Stimulated activated CD8-positive, alpha-beta memory T cell treated with anti-CD3 and anti-CD28 coated beads, Interleukin-7, amount 100 ng/mL, for 4 hours (primary cell): ENCODE measurements at regions not wholly inside any gene's neighbourhood (a gene's known extent, or its start where the extent isn't known, plus 50 kb on each side); places are given as distances from the start of the nearest gene placed in this dataset.

Source experiments
- DNase-seq, 2 donors: peaks; one replicate each; pipeline ENCODE4 v3.0.0-alpha.2; 2020; ENCODE audit warnings: low read depth in 2 of 2

DNA sequence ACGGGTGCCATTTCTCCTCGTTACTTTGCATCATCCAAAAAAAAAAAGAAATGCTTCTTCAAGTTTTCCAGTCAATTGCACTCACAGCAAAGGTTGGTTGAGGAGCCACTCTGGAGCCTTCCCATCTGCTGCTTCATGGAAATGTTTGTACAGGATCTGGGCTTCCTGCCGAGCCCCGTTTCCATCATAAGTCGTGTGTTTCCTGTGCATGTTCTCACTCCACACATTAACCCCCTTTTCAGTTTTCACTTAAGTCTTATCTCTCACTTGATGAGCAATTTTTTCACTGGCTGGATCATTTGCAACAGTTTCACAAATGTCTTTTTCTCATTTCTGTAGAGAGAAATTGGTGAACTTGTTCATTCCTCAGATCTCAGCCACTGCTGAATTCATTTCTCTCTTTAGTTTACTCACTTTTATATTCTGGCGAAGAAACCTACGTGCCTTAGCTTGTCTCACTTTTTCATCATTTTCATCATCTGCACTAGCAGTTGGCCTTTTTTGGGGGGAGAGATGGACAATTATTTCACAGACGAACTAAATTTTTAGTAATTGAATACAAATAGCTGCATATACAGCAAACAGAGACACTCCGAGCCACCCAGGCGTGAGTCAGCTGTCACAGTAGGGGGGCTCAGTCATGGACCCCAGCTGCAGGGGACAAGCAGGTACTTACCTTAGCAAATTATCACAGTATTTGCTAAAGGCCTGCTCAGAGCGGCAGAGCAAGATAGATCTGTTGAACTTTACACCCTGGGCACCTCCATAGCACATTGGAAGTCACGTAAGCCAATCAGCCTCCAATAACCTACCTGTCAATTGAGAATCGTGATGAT, 750.8 kb upstream of the ID2 start:
- DNase-seq, result no peak

DNA sequence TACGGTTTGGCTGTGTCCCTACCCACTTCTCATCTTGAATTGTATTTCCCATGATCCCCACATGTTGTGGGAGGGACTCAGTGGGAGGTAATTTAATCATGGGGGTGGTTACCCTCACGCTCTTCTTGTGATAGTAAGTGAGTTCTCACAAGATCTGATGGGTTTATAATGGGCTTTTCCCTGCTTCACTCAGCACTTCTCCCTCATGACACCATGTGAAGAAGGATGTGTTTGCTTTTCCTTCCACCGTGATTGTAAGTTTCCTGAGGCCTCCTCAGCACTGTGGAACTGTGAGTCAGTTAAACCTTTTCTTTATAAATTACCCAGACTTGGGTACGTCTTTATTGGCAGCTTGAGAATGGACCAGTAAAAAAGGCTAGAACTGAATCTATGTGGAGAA, 750.0 kb upstream of the ID2 start:
- no peak for DNase-seq

DNA sequence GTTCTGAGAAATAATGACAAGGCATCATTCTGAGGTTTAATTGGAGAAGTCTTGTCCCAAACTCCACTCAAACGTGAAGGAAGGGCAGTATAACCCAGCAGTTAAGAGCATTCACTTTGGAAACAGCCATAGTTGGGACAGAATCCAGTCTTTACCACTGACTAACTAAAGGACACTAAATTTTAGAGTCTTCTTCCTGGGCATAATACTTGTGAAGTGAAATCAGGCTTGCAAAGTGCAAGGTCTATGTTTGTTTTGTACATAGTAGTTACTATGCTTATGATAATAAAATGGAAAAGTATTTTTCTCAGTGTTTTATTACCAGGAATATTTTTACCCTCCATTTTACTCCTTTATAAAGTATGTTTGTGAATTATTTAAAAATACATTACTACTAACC, 748.2 kb upstream of the ID2 start:
- DNase-seq, result no peak

DNA sequence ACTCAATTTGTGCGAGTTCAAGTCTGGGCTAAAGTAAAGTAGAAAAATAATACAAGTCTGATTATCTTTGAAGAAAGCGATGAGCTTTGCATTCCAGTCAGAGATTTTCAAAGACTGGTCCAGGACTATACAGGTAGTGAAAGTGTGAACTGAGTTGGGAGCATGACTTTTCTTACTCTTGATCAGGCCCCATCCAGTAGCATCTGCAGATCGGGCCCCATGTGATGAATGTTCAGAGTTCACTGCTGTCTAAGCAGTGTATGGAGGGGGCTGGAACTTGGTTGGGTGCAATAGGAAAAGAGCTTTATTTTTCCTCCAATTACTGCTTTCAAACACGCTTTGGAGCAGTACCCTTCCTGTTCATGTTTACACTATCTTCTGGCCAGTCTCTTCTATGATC, 747.4 kb upstream of the ID2 start:
- no peak for DNase-seq

DNA sequence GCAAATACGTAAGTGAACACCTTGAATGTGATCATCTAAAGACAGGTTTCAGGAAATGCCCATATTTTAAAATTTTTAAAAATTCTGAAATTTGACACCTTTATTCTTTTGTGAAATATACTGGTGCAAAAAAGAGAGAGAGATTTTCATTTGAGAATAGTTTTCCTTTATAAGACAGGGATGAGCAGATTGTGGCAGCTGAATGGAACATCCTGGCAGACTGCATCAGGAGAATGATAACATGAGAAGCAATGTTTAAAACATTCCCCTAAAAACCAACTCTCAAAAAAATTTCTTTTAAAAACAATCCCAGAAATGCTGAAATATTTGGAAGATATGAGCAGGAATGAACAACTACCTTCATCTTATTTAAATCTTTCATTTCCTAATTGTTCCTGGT, 744.8 kb upstream of the ID2 start:
- DNase-seq, result no peak

DNA sequence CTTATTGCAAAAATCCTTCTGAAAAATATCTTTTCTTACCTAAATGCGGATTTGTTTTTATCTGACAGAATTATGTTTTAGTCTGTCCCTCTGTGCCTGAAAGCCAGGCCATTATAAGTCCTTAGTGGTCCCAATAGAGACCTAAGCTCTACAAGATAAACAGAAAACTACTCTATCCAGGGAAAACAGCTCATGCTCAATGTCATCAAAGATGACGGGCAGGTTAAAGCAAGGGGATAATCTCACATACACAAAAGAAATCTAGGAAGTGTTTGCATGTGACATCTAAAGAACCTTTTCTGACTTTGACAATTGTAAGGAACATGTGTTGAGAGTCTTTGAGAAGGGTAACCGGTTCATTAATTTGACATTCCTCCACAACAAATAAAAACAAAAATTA, 741.1 kb upstream of the ID2 start:
- DNase-seq, result no peak

DNA sequence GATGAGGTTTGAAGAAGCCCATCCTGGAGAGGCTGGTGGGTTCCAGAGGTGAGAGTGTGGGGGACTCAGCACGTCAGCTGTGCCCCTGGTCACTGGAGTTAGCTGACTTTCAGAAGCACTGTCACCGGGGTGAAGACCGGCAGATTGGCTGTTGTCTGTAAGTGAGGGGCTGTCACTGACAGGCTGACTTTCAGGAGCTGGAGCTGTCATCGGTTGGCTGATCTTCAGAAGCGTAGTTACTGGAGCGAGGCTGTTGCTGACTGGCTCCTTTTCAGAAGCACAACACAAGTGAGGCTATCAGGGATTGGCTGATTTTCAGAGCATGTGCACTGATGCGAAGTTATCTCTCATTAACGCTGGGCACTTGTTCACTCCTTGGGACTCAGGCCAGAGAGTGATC, 738.4 kb upstream of the ID2 start:
- no peak for DNase-seq

DNA sequence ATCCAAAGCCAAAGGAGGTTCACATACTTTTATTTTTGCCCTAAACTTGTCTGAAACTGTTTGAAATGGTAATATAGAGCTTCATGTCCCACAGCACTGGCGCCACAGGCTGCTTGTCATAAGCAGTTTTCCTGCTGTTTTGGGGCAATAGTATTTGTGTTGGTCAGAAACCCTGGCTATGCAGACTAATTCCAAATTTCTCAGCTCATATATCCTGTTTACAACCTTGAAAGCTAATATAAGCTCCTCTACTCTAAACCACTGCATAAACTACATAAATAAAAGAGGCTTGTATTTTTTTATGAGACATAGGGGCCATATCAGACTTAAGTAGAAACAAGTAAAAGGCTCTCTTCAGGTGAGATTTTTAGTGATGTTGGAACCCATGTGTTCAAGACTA, 736.8 kb upstream of the ID2 start:
- no peak for DNase-seq

DNA sequence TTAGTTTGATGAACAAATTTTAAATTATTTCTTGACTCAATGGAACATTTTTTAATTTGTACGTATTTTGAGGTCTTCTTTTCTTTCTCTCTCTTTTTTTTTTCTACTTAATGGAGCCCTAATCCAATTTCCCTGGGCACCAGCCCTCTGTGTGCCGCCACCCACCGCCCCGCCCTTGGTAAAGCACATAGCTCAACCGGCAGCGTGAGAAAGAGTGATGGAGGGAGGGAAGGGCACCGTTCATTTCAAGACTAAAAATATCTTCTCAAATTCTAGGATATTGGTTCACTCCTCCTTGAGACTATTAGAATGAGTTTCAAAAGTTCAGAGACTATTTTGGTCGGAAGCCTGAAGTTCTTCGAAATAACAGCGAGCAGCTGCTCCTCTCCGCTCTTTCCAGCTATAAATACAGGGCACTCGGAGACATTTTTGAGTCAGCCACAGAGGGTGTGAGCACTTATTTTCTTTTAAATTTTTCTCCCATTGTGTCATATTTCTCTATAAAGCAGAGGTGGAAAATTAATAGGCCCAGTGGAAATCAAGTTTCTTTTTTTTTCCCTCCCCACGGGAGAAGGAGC, 731.7 kb upstream of the ID2 start:
- no peak for DNase-seq

DNA sequence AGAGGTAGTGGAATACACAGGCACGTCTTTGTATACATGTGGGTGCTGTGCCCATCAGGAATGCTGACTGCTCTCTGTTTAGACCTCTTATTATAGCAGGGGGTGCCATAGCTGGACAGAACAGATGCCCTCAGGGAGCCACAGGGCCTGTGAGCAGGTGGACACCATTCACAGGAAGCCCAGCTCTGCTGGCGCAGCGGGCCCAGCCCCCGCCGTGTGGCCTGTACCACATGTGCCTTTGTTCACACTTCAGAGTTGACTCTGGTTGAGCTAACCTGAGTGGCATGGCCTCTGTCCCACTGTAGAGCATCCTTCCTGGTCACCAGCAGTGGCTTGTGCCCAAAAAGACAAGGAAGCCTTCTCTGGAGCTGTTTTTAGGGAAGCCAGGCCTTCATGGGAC, 730.9 kb upstream of the ID2 start:
- DNase-seq, result no peak

DNA sequence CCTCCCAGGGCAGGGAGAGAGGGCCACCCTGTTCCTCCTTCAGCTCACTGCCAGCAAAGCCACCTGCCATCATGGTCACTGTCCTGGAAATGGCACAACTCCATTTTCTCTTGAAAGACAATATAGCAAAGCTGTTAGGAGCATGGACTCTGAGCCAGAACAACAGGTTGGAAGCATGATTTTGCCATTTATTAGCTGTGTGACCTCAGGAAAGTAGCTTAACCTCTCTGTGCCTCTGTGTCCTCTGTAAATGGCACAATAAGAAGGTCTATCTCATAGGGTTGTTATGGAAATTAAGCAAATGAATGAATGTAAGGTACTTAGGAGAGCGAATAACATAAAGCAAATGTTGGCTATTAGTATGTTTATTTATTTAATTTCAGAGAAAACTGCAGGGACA, 730.4 kb upstream of the ID2 start:
- DNase-seq, result no peak

DNA sequence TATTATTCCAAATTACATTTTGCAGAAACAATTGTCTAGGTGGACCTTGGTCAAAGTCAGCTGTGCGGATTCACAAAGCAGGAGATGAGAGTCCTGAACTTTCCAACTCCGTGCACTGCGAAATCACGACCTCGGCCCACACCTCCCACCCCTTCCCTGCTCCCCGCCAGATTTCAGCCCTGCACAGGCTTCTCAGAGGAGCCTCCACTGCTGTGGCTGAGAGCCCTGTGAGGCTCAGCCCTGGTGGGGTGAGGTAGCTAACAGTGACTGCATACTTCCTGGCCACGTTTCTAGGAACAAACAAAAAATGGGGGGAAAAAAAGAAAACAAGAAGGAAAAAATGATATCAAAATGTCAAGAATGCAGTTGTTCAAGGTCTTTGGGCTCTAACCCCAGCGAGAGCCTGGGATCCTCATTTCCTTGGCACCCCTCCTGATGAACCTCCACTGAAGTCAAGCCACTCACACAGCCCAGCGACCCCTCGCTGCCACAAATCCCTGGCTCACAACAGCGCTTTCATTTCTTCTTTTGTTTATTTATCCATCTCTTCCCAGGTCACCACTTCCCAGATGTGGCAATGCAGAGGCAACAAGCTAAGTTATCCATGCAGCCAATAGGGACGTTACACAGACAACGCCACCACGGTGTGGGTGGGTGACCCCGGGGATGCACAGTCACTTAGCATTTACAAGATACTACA, 729.7 kb upstream of the ID2 start:
- no peak for DNase-seq

DNA sequence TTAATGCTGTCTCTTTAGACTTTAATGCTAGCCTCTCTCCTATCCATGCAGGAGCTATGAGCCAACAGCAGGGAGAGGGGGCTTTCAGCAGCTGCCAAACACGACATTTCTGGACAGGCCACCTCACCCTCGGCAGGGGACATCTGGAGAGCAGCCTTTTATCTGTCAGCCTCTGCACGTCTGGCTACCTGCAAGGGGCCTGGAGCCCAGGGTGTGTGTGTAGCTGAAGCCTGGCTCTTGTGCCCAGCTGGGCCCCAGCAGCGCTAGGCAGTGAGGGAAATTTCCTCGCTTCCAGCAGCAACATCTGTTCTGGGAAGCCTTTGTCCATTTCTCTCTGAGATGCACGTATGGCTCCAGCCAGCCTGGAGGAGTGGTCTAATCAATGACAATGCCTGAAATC, 728.7 kb upstream of the ID2 start:
- no peak for DNase-seq

DNA sequence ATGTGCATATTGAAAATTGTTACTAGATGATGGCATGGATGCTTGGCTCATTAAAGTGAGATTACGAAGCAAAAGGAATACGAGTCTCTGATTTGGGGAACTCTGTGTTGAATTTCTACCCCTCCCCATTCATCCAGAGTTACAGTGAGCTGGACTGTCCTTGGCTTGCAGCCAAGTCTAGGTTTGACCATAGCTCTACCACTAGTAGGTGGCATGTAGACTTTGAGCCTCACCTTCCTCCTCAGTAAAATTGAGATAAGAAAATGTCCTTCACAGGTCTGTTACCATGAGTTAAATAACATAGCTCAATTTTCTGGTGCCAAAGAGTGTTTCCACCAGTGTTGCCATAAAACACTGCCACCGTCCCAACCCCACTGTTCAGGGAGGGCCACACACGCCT, 727.6 kb upstream of the ID2 start:
- DNase-seq, result no peak

DNA sequence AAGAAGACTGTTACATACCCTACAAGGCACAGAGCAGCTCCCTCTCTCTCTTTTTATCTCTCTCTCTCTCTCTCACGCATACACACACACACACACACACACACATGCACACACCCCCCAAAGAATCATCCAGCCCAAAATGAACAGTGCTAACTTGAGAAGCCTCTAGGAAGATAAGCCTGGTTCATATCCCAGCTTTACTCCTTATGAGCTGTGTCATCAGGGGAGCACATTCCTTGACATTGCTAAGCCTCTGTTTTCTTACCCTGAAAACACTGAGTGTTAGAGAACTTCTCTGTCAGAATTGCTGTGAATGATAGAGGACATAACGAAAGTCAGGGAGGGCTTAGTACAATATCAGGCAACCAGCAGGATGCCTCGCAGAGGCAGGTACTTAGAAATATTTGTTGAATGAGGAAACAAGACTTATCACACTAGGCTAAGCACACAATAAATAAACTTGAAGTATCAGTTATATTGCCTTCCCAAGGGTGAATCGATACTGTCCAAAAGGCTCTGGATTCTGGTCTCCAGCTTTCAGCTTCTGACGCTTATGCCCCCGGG, 725.6 kb upstream of the ID2 start:
- no peak for DNase-seq

DNA sequence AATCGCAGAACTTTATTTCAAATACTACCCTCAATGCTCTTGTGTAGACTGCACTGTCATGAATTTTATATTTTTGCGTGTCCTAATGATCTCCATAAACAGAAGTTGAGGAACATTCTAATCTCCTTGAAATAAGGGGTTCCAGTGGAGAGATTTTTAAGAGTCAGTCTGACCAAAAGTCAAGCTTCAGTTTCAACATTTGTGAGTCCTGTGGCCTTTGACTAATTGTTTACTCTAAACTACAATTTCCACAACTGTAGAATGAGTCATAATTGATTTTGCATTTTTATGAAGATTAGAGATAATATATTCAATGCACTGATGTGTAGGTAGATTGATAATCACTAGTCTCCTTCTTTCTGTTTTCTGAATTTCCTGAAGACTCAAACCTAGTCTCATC, 720.3 kb upstream of the ID2 start:
- DNase-seq, result no peak

DNA sequence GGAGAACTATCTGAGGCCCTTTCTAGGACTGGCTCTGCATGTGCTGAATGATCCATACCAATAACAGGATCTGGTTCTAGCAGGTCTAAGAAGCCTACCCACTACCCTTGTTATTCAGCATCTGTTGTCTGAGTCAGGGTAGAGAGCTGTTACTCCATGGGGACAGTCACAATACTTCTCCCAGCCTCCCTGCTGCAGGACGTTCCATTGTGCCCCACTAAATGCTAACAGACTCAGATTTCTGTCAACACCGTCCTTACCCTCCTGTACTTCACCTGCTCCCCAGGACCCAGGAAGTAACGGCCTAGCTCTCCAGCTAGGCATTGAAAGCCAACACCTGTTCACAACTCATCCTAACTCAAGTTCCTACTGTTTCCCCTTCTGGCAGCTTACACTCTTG, 719.7 kb upstream of the ID2 start:
- no peak for DNase-seq

DNA sequence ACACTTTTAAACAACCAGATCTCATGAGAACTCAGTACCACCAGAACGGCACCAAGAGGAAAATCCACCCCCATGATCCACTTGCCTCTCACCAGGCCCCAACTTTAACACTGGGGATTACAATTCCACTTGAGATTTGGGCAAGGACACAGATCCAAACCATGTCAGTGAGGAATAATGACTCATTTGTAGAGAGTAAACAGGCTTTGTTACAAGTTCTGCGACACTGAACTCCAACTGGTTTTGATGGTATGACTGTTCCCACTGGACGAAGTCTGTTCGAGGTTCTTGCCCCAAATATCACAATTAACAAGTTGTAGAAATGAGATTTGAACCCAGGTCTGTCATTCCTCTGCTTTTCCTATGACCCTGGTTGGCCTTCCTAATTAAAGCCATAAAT, 718.1 kb upstream of the ID2 start:
- DNase-seq, result no peak

DNA sequence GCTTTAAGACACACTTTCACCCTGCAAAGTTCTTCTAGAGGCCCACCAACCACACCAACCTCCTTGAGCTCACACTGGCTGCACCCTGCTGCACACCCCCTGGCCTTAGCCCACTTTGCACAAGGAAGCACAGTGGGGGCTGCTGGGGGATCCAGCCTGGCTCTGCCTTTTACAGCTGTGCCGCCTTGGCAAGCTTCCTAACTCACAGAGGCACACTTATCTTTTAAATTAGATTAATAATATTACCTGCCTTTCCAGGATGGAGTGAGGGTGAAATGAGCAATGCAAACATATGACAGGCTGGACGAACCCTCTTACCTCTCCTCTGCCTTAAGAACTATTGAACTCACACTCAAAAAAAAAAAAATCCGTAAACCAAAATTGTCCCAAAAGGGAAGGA, 715.8 kb upstream of the ID2 start:
- DNase-seq, result no peak

DNA sequence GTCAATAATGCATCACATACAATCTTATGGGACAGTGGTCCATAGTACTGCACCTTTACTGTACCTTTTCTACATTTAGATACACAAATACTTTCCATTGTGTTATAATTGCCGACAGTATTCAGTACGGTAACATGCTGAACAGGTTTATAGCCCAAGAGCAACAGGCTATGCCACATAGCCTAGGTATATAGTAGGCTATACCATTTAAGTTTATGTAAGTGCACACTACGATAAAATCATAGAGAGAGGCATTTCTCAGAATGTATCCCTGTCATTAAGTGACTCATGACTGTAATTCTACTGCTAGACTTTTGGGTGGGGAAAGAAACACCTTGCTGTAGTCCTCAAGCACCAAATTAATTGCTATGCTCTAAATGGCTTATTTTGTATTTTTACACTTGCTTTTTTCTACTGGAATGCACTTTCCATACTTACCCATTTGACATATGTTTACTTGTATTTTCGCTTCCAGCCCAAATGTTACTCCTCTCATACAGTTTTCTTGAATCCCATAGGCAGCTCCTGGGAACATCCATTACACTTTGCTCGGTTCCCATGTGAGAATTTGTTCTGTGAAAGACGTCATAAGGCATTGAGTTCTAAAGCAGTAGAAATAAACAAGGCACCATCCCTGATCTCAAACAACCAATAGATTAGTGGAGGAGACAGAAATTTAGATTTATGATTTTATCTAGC, 714.0 kb upstream of the ID2 start:
- DNase-seq, result no peak

DNA sequence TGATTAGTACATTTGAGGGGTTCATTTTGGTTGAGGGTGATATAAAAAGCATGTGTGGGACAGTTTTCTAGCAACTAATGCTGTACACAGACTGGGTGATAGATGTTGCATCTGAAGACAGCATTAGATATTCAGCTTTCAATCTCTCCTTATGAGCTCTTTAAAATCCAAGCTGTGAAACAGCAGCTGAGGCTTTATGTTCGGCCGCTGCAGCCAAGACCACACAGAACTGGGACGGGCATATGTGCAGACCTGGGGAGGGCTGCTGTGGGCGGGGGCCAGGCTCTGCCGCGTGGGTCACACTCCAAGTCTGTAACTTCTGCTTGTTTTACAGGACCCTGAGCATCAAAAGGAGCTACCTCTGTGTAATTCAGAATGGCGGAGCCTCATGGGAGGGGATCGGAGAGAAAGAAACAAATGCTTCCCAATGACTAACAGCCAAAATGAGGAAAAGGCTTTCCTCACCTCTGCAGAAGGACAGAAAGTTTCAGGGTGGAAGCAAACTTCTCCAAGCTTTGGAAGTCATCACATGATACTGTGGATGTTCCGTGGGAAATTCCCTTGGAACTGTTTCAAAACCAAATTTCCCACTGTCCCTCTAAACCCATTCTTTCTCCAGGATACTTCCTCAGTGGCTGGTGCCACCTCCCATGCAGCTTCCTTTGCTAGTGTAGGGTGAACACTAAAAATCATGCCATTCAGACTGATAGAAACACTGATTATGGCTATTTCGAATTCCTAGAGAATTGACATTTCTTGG, 711.9 kb upstream of the ID2 start:
- no peak for DNase-seq

DNA sequence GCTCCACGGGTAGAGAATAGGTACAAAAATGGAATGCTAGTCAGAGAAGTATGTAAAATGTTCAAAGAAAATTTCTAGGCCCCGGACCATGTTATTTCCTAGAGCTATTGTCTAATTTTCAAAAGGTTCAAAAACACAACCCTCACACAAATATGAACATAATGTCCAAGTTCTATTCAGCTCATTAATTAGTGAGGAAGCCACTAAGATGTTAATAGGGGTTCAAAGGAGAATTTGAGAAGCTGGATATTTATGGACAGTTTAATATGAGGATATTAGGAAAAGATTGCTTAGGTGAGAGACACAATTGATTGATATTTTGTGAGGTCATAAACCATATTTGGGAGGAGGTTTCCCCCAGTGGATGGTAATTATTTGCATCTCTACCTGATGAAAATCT, 710.6 kb upstream of the ID2 start:
- DNase-seq, result no peak
